Spleen (tissue), 11 donors: ENCODE measurements at regions not wholly inside any gene's neighbourhood (a gene's known extent, or its start where the extent isn't known, plus 50 kb on each side); places are given as distances from the start of the nearest gene placed in this dataset.

Source experiments
- DNase-seq: peaks from one replicate; pipeline ENCODE4 v3.0.0-alpha.2; 2020
- H3K27ac ChIP-seq, 8 donors: fragments of 200-600 bp; sonication (generic) in 7 of 8; 1 replicate in 4 of 8; 2 replicates in 4 of 8; pipeline versions ENCODE4 v1.5.0 to v1.8.0; 2016 to 2021; ENCODE audit warnings: inconsistent platforms in 4 of 8, mild to moderate bottlenecking in 4 of 8, moderate library complexity in 1 of 8
- H3K27me3 ChIP-seq, 7 donors: fragments of 200-600 bp; sonication (generic) in 6 of 7; replicated peaks in 1 of 7; 1 replicate in 4 of 7; 2 replicates in 3 of 7; pipeline versions ENCODE4 v1.5.0 to v1.8.0; 2016 to 2021; ENCODE audit warnings: inconsistent platforms in 3 of 7, mild to moderate bottlenecking in 1 of 7
- H3K36me3 ChIP-seq, 6 donors: fragments of 200-600 bp; sonication (generic) in 5 of 6; 1 replicate in 4 of 6; 2 replicates in 2 of 6; pipeline versions ENCODE4 v1.5.0 to v1.8.0; 2016 to 2021; ENCODE audit warnings: inconsistent platforms in 2 of 6
- H3K4me1 ChIP-seq, 6 donors: fragments of 200-600 bp; sonication (generic) in 5 of 6; 1 replicate in 3 of 6; 2 replicates in 3 of 6; pipeline versions ENCODE4 v1.5.0 to v1.8.0; 2016 to 2021; ENCODE audit warnings: inconsistent platforms in 3 of 6
- H3K4me3 ChIP-seq, 8 donors: fragments of 200-600 bp; sonication (generic) in 7 of 8; 1 replicate in 4 of 8; 2 replicates in 4 of 8; pipeline versions ENCODE4 v1.5.0 to v1.8.0; 2016 to 2021; ENCODE audit warnings: inconsistent platforms in 4 of 8, mild to moderate bottlenecking in 4 of 8, moderate library complexity in 2 of 8
- H3K9me3 ChIP-seq, 8 donors: fragments of 200-600 bp; sonication (generic) in 7 of 8; 1 replicate in 4 of 8; 2 replicates in 4 of 8; pipeline versions ENCODE4 v1.5.0 to v1.8.0; 2016 to 2021; ENCODE audit warnings: inconsistent platforms in 4 of 8
- POLR2A ChIP-seq, 3 donors: fragments of 450-650 bp; IDR thresholded peaks; one replicate each; pipeline ENCODE4 v1.5.1; 2017; ENCODE audit warnings: antibody characterized with exemption in 3 of 3, mild to moderate bottlenecking in 1 of 3
- POLR2AphosphoS5 ChIP-seq, 3 donors: sonication (generic); formaldehyde crosslinking; IDR thresholded peaks; one replicate each; pipeline ENCODE4 v1.5.1; 2017; ENCODE audit warnings: antibody characterized with exemption in 3 of 3
- WGBS, 5 donors: extraction: QIAGEN DNeasy Blood & Tissue Kit in 3 of 5; methylation state at CpG; one replicate each; pipeline versions ENCODE4 v1.1.5 to v1.1.7; 2013 to 2018; 5-methylcytosine and 5-hydroxymethylcytosine counted together
- intact Hi-C: fragments of 100-400 bp; cut with DNase I; formaldehyde crosslinking; loops from one replicate; pipeline ENCODE4 v1.15.0; 2023; ENCODE audit warnings: low total_unique reads
- TF ChIP-seq, protein P1 (sequence below), 11 experiments: fragments of 200-600 bp in 7 of 11; fragments of 450-650 bp in 4 of 11; sonication (generic) in 4 of 11; IDR thresholded peaks in 8 of 11; conservative IDR thresholded peaks in 3 of 11; 1 replicate in 7 of 11; 2 replicates in 4 of 11; pipeline versions ENCODE4 v1.4.0 to v1.8.0; 2016 to 2021; ENCODE audit warnings: antibody characterized with exemption in 11 of 11, inconsistent platforms in 4 of 11, mild to moderate bottlenecking in 1 of 11
- donor health status: healthy with polysubstance abuse.
- donor health status: DM: no; HTN: no; CAD: no; lungs with moderate emphysema.
- donor health status: DM: no; HTN: no; CAD: no.
- donor health status: Bipolar disorder and iron deficiency.
- donor health status: healthy.
- donor health status: DM: no; HTN: no; CAD: no.
- donor health status: DM: yes; HTN: yes; CAD: no.

DNA sequence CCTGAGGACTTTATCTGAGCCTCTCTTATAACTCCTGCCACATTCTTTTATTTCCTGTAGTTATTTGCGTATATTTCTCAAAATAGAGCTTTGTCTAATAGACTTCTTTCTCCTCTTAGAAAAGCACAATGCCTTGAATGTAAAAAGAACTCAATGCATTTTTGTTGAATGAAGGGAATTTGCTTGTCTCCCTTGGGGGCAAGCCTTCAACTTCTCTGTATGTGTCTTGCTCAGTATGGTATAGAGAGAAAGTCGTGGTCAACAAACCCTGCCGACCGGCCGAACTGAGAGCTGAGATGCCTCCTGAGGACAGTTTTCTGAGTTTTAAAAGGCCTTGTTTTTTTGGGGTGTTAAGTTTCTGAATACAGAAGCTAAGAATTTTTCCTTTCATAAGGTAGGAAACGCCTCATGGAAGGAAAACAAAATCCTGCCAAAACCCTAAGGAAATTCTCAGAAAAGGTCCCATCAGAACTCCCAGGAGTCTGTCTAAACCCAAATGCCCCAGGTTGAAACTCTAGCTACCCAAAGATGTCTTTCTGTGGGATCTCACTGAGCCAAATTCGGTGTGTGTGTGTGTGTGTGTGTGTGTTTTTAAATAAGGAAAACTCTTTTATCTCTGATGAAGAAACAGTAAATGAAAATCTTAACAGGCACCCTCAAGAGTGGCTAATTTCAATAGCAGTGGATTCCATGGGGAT lies 136.6 kb downstream of the C12orf75 start:
- Histone ChIP-seq H3K4me3 (no peak overlapping the region), H3K27ac (no peak overlapping the region), H3K4me1 (no peaks in the 10 kb centered on the region), H3K27me3 (peaks cover 0 to 39% (median 0%) of the 10 kb centered on the region in 7 donors), H3K9me3 (no peaks in the 10 kb centered on the region), H3K36me3 (no peaks in the 10 kb centered on the region)
- no peak for TF ChIP-seq POLR2A (IDR thresholded peaks at IDR 0.05)
- TF ChIP-seq, protein P1, sequence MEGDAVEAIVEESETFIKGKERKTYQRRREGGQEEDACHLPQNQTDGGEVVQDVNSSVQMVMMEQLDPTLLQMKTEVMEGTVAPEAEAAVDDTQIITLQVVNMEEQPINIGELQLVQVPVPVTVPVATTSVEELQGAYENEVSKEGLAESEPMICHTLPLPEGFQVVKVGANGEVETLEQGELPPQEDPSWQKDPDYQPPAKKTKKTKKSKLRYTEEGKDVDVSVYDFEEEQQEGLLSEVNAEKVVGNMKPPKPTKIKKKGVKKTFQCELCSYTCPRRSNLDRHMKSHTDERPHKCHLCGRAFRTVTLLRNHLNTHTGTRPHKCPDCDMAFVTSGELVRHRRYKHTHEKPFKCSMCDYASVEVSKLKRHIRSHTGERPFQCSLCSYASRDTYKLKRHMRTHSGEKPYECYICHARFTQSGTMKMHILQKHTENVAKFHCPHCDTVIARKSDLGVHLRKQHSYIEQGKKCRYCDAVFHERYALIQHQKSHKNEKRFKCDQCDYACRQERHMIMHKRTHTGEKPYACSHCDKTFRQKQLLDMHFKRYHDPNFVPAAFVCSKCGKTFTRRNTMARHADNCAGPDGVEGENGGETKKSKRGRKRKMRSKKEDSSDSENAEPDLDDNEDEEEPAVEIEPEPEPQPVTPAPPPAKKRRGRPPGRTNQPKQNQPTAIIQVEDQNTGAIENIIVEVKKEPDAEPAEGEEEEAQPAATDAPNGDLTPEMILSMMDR (IDR thresholded peaks at IDR 0.05 in 8 of 11, conservative IDR thresholded peaks at IDR 0.05 in 3 of 11), result no peak
- no peak for TF ChIP-seq POLR2AphosphoS5 (IDR thresholded peaks at IDR 0.05)
- 76 to 91% (median 82%) methylated on average over 7 of the region's 7 CpGs for WGBS, 5 donors
- intact Hi-C loops, result no loop called here
- no peak for DNase-seq

DNA sequence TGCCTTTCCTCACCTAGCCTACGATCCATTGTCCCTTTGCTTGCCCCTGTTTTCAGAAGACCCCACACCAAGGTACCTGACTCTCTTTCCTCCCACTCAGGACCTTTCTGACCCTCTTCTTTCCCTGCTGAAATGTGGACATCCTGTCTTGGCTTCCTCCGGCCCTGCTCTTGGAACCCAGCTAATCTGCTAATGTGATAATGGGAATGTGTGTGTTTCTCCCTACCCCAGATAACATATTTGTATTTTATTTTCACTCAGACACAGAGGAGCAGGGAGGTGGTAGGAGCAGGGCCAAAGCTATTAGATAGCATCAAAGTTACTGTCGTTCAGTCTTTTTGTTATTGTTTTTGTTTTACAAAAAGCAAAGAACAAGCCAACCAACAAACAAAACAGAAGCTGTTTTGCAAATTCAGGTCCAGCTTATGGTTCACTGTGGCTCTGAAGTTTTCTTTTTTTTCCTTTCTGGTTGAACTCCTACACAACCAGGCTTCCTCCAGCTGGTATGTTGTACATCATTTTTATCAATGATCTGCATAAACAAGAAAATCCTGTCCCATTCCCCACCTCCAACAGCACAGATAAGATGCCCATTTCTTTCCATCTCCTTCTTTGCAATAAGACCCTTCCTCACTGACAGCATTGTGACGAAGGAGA lies 137.3 kb downstream of the C12orf75 start:
- TF ChIP-seq, protein P1 (IDR thresholded peaks at IDR 0.05 in 8 of 11, conservative IDR thresholded peaks at IDR 0.05 in 3 of 11), result no peak
- no peak for TF ChIP-seq POLR2AphosphoS5 (IDR thresholded peaks at IDR 0.05)
- no peak for TF ChIP-seq POLR2A (IDR thresholded peaks at IDR 0.05)
- 65 to 75% (median 72%) methylated on average over 4 of the region's 4 CpGs for WGBS, 5 donors
- H3K27ac ChIP-seq, result no peak overlapping the region
- no peak for DNase-seq
- intact Hi-C loops, result no loop called here
- peaks cover 0 to 41% (median 0%) of the 10 kb centered on the region in 7 donors for H3K27me3 ChIP-seq
- no peaks in the 10 kb centered on the region for H3K36me3 ChIP-seq
- H3K9me3 ChIP-seq, result no peaks in the 10 kb centered on the region
- no peak overlapping the region for H3K4me3 ChIP-seq
- H3K4me1 ChIP-seq, result no peaks in the 10 kb centered on the region

GRCh38 chr12:105468464-105468863 lies 138.0 kb downstream of the C12orf75 start:
- 13 to 29% (median 16%) methylated on average over 1 of the region's 1 CpG for WGBS, 5 donors
- Histone ChIP-seq H3K9me3 (no peaks in the 10 kb centered on the region), H3K4me1 (no peaks in the 10 kb centered on the region), H3K27me3 (peaks cover 0 to 41% (median 0%) of the 10 kb centered on the region in 7 donors), H3K4me3 (no peak overlapping the region), H3K27ac (no peak overlapping the region), H3K36me3 (no peaks in the 10 kb centered on the region)
- intact Hi-C loops, result no loop called here
- TF ChIP-seq POLR2A (IDR thresholded peaks at IDR 0.05) (no peak), POLR2AphosphoS5 (IDR thresholded peaks at IDR 0.05) (no peak)
- TF ChIP-seq, protein P1 (IDR thresholded peaks at IDR 0.05 in 8 of 11, conservative IDR thresholded peaks at IDR 0.05 in 3 of 11), result no peak
- no peak for DNase-seq

DNA sequence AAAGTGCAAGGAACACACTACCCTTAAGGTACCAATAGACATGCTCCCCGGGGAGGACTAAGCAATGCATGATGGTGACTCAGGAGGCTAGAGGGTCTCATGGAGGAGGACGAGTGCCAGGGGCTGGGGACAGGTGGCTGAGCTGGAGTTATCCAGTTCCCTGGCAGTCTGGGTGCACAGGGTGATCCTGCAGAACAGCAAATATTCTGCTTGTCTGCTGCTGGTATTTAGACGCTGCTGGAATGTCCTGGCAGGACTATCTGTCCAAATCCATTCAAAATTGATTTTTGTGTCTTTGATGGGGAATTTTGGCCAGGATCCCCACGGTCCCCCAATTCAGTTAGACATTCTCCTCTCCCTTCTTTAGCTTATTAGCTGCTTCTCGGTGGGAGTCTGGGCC lies 138.7 kb downstream of the C12orf75 start:
- intact Hi-C loops, result no loop called here
- no peak for TF ChIP-seq POLR2A (IDR thresholded peaks at IDR 0.05)
- no peak for TF ChIP-seq POLR2AphosphoS5 (IDR thresholded peaks at IDR 0.05)
- TF ChIP-seq, protein P1 (IDR thresholded peaks at IDR 0.05 in 8 of 11, conservative IDR thresholded peaks at IDR 0.05 in 3 of 11), result no peak
- H3K36me3 ChIP-seq, result no peaks in the 10 kb centered on the region
- no peaks in the 10 kb centered on the region for H3K9me3 ChIP-seq
- no peak overlapping the region for H3K4me3 ChIP-seq
- H3K4me1 ChIP-seq, result no peaks in the 10 kb centered on the region
- H3K27me3 ChIP-seq, result peaks cover 0 to 41% (median 0%) of the 10 kb centered on the region in 7 donors
- 67 to 81% (median 72%) methylated on average over 5 of the region's 5 CpGs for WGBS, 5 donors
- H3K27ac ChIP-seq, result no peak overlapping the region
- no peak for DNase-seq
